Globus pallidus (tissue), 1 donor: ENCODE measurements at regions not wholly inside any gene's neighbourhood (a gene's known extent, or its start where the extent isn't known, plus 50 kb on each side); places are given as distances from the start of the nearest gene placed in this dataset.

Source experiments
- DNase-seq: peaks from one replicate; pipeline ENCODE4 v3.0.0-alpha.2; 2015; ENCODE audit warnings: low spot score

GRCh38 chr12:93043192-93043876 lies 114.2 kb upstream of the EEA1 start:
- DNase-seq = no peak

GRCh38 chr12:93043877-93044209 lies 114.7 kb upstream of the EEA1 start:
- no peak for DNase-seq

GRCh38 chr12:93047118-93047517 lies 118.0 kb upstream of the EEA1 start:
- no peak for DNase-seq

GRCh38 chr12:93048656-93049055 lies 119.6 kb upstream of the EEA1 start:
- DNase-seq = no peak

GRCh38 chr12:93050026-93050747 lies 121.1 kb upstream of the EEA1 start:
- DNase-seq = no peak

- no peak for DNase-seq
These were observed 121.6 kb upstream of the EEA1 start for GRCh38 chr12:93050748-93051081.

GRCh38 chr12:93054021-93054420 lies 124.9 kb upstream of the EEA1 start:
- no peak for DNase-seq

- no peak for DNase-seq
These were observed 126.1 kb upstream of the EEA1 start for GRCh38 chr12:93055221-93055620.

GRCh38 chr12:93056971-93057535 lies 128.0 kb upstream of the EEA1 start:
- DNase-seq = no peak

GRCh38 chr12:93058280-93058679 lies 129.2 kb upstream of the EEA1 start:
- DNase-seq = no peak

GRCh38 chr12:93059288-93059687 lies 130.2 kb upstream of the EEA1 start:
- DNase-seq = no peak

- no peak for DNase-seq
These were observed 131.0 kb upstream of the EEA1 start for GRCh38 chr12:93059925-93060665.

- DNase-seq = peak; percentile 17
These were observed 131.8 kb upstream of the EEA1 start for GRCh38 chr12:93060666-93061472.

- DNase-seq = peak; percentile 56
These were observed 132.7 kb upstream of the EEA1 start for GRCh38 chr12:93061473-93062419.

- no peak for DNase-seq
These were observed 136.8 kb upstream of the EEA1 start for GRCh38 chr12:93065896-93066295.

- DNase-seq = no peak
These were observed 143.2 kb upstream of the EEA1 start for GRCh38 chr12:93072340-93072739.

GRCh38 chr12:93073324-93073723 lies 144.2 kb upstream of the EEA1 start:
- DNase-seq = no peak

- no peak for DNase-seq
These were observed 149.0 kb upstream of the EEA1 start for GRCh38 chr12:93078059-93078458.

GRCh38 chr12:93078577-93078976 lies 149.5 kb upstream of the EEA1 start:
- DNase-seq = no peak

- peak; percentile 62 for DNase-seq
These were observed 150.2 kb upstream of the EEA1 start for GRCh38 chr12:93079271-93079670.

GRCh38 chr12:93079976-93080375 lies 150.9 kb upstream of the EEA1 start:
- DNase-seq = no peak
